NCI-H1694 treated with DMSO at 0.1 percent for 48 hours (cell line): ENCODE measurements at regions not wholly inside any gene's neighbourhood (a gene's known extent, or its start where the extent isn't known, plus 50 kb on each side); places are given as distances from the start of the nearest gene placed in this dataset.

Experiments
- DNase-seq: peaks from one replicate; lab custom pipeline; 2025; lab: John Stamatoyannopoulos, UW

GRCh38 chrX:76228499-76228898, 55.6 kb downstream of the PBDC1 start:
- no peak for DNase-seq

- no peak for DNase-seq
Observed at GRCh38 chrX:76248901-76249300, 76.0 kb downstream of the PBDC1 start.

- DNase-seq = peak; percentile 23
Observed at GRCh38 chrX:76253432-76253831, 80.6 kb downstream of the PBDC1 start.

GRCh38 chrX:76279007-76279406, 106.1 kb downstream of the PBDC1 start:
- DNase-seq = peak; percentile 52
